RPMI7951 (cell line): ENCODE measurements at regions not wholly inside any gene's neighbourhood (a gene's known extent, or its start where the extent isn't known, plus 50 kb on each side); places are given as distances from the start of the nearest gene placed in this dataset.
"Not testable (repeated sequence)": the region's sequence is repeated elsewhere in the genome, so short reads cannot be mapped to it uniquely, and the experiment has no call there.

Experiments
- DNase-seq: peaks from one replicate; pipeline ENCODE4 v3.0.0-alpha.2; 2012; ENCODE audit warnings: low read depth

GRCh38 chr2:53208815-53209214, 558.8 kb upstream of the CHAC2 start:
- DNase-seq, result no peak

GRCh38 chr2:53206226-53206625, 561.4 kb upstream of the CHAC2 start:
- DNase-seq, result not testable (repeated sequence)

- peak; percentile 35 for DNase-seq
Measured at GRCh38 chr2:53202063-53202462, 565.5 kb upstream of the CHAC2 start.

- no peak for DNase-seq
Measured at GRCh38 chr2:53200072-53200471, 567.5 kb upstream of the CHAC2 start.

- DNase-seq, result no peak
Measured at GRCh38 chr2:53188851-53189510, 578.6 kb upstream of the CHAC2 start.

- no peak for DNase-seq
Measured at GRCh38 chr2:53183581-53183980, 584.0 kb upstream of the CHAC2 start.

GRCh38 chr2:53182601-53183000, 585.0 kb upstream of the CHAC2 start:
- DNase-seq, result no peak

GRCh38 chr2:53181759-53182158, 585.8 kb upstream of the CHAC2 start:
- no peak for DNase-seq

- no peak for DNase-seq
Measured at GRCh38 chr2:53177327-53177726, 590.3 kb upstream of the CHAC2 start.

GRCh38 chr2:53174539-53174938, 593.1 kb upstream of the CHAC2 start:
- no peak for DNase-seq

- DNase-seq, result no peak
Measured at GRCh38 chr2:53173698-53174455, 593.7 kb upstream of the CHAC2 start.

GRCh38 chr2:53173091-53173490, 594.5 kb upstream of the CHAC2 start:
- DNase-seq, result no peak

GRCh38 chr2:53170466-53170865, 597.1 kb upstream of the CHAC2 start:
- peak; percentile 9 for DNase-seq

- no peak for DNase-seq
Measured at GRCh38 chr2:53167227-53167626, 600.4 kb upstream of the CHAC2 start.

- no peak for DNase-seq
Measured at GRCh38 chr2:53150146-53150545, 617.5 kb upstream of the CHAC2 start.

GRCh38 chr2:53148221-53148620, 619.4 kb upstream of the CHAC2 start:
- no peak for DNase-seq

- DNase-seq, result peak; percentile 15
Measured at GRCh38 chr2:53131416-53131815, 636.2 kb upstream of the CHAC2 start.

- DNase-seq, result peak; percentile 26
Measured at GRCh38 chr2:53130441-53130943, 637.1 kb upstream of the CHAC2 start.

- DNase-seq, result peak; percentile 49
Measured at GRCh38 chr2:53129851-53130250, 637.8 kb upstream of the CHAC2 start.

- DNase-seq, result no peak
Measured at GRCh38 chr2:53127061-53127650, 640.4 kb upstream of the CHAC2 start.

- DNase-seq, result no peak
Measured at GRCh38 chr2:53114991-53115390, 652.6 kb upstream of the CHAC2 start.

- DNase-seq, result no peak
Measured at GRCh38 chr2:53114582-53114981, 653.0 kb upstream of the CHAC2 start.

- DNase-seq, result not testable (repeated sequence)
Measured at GRCh38 chr2:53112408-53112807, 655.2 kb upstream of the CHAC2 start.
